K562 (cell line): ENCODE measurements at regions not wholly inside any gene's neighbourhood (a gene's known extent, or its start where the extent isn't known, plus 50 kb on each side); places are given as distances from the start of the nearest gene placed in this dataset.

Experiments used
- MGA ChIP-seq: fragments of 450-650 bp; IDR thresholded peaks from 2 replicates; pipeline ENCODE4 v1.6.1; 2016; ENCODE audit warnings: mild to moderate bottlenecking, moderate library complexity
- PHF8 ChIP-seq: fragments of 200-600 bp; sonication (generic); IDR thresholded peaks from 2 replicates; pipeline ENCODE4 v1.6.1; 2012; ENCODE audit warnings: mixed run types, mild to moderate bottlenecking, inconsistent platforms, low read length, moderate library complexity, borderline replicate concordance
- PML ChIP-seq: IDR thresholded peaks from 2 replicates; pipeline ENCODE4 v1.6.1; 2012; ENCODE audit warnings: low read length, inconsistent platforms
- POLR2AphosphoS5 ChIP-seq: IDR thresholded peaks from 2 replicates; pipeline ENCODE4 v1.6.1; 2011; ENCODE audit warnings: mild to moderate bottlenecking, low read depth, low read length, moderate library complexity; ENCODE audit not compliant: control insufficient read depth, insufficient read depth
- RAD21 ChIP-seq, 2 experiments: fragments of 250-450 bp in 1 of 2; fragments of 450-650 bp in 1 of 2; sonication (Bioruptor Pico) in 1 of 2; formaldehyde crosslinking in 1 of 2; IDR thresholded peaks in 1 of 2; conservative IDR thresholded peaks in 1 of 2; 2 replicates each; pipeline versions ENCODE4 v1.4.0 to v1.8.0; 2020 to 2022; ENCODE audit warnings: mild to moderate bottlenecking in 2 of 2, moderate library complexity in 1 of 2
- ZNF224 ChIP-seq: sonication (generic); formaldehyde crosslinking; IDR thresholded peaks from 2 replicates; pipeline ENCODE4 v1.8.0; 2022; ENCODE audit warnings: mild to moderate bottlenecking, missing genetic modification reagents
- ZNF311 ChIP-seq: fragments of 250-450 bp; sonication (Bioruptor Pico); IDR thresholded peaks from 2 replicates; pipeline ENCODE4 v1.4.0; 2020; ENCODE audit warnings: mild to moderate bottlenecking, moderate library complexity
- ZNF512 ChIP-seq: IDR thresholded peaks from 2 replicates; pipeline ENCODE4 v1.6.1; 2016; ENCODE audit warnings: missing genetic modification characterization, missing compliant biosample characterization

- no peak for TF ChIP-seq POLR2AphosphoS5
- TF ChIP-seq ZNF311 (CRISPR knock-in tag): no peak
- peak; percentile 51 to 62 for TF ChIP-seq RAD21 (CRISPR knock-in tag; conservative IDR thresholded peaks at IDR 0.05 in 1 of 2, IDR thresholded peaks at IDR 0.05 in 1 of 2)
- no peak for TF ChIP-seq PML
- no peak for TF ChIP-seq PHF8
- peak; percentile 64 for TF ChIP-seq MGA
- no peak for TF ChIP-seq ZNF224 (CRISPR knock-in tag)
- no peak for TF ChIP-seq ZNF512 (tag)
These were observed 180.6 kb upstream of the CHRM2 start (continued) for GRCh38 chr7:136687693-136688322.
